Fibroblast of the aortic adventitia (primary cell): ENCODE measurements at regions not wholly inside any gene's neighbourhood (a gene's known extent, or its start where the extent isn't known, plus 50 kb on each side); places are given as distances from the start of the nearest gene placed in this dataset.
A peak's percentile ranks its signal among the peaks of the same experiment; 100 is the strongest.
"Not testable (repeated sequence)": the region's sequence is repeated elsewhere in the genome, so short reads cannot be mapped to it uniquely, and the experiment has no call there.

ENCODE experiments used
- DNase-seq: peaks from one replicate; pipeline ENCODE4 v3.0.0-alpha.2; 2010; ENCODE audit warnings: low read depth
- H3K4me3 ChIP-seq: 2 replicates; pipeline ENCODE4 v1.5.1; 2011; ENCODE audit warnings: low read depth, mild to moderate bottlenecking, control low read depth, low read length, moderate library complexity
- TF ChIP-seq, protein P1 (sequence below): IDR thresholded peaks from 2 replicates; pipeline ENCODE4 v1.5.1; 2011; ENCODE audit warnings: mild to moderate bottlenecking, low read length, control low read depth, inconsistent platforms; ENCODE audit not compliant: insufficient read depth

DNA sequence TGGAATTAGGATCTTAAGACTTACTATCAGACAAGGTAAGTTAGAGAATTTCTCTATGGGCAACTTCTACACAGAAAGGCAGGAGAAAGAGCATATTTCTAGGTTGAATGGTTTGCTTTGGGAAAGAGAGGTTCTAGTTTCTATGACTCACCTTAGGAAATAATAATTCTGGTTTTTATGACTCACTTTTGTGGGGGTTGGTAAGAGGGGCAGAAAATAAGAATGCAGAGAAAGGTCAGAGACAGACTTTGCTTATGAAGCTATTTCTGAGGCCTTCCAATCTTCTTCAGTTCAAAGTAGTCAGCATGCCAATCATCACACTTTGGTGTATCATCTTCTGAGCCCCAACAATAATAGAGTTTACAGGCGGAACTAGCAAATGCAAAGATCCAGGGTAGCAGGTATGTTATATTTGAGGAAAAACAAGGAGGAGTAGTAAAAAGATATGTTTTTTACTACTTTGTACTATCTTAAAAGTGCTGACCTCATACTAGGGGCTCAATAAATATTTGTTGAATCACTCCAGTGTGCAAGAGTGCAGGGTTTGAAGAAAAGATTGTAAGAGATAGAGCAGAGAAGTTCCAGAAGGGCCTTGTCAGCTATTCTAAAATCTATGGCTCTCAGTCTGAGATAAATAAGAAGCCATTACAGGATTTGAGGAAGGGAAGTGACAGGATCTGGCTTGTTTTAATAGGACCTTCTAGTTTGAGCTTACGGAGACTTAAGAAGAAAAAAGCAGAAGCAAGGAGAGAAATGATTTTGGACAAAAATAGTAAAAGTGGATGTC, 56.7 kb upstream of the LRFN5 start:
- TF ChIP-seq, protein P1, sequence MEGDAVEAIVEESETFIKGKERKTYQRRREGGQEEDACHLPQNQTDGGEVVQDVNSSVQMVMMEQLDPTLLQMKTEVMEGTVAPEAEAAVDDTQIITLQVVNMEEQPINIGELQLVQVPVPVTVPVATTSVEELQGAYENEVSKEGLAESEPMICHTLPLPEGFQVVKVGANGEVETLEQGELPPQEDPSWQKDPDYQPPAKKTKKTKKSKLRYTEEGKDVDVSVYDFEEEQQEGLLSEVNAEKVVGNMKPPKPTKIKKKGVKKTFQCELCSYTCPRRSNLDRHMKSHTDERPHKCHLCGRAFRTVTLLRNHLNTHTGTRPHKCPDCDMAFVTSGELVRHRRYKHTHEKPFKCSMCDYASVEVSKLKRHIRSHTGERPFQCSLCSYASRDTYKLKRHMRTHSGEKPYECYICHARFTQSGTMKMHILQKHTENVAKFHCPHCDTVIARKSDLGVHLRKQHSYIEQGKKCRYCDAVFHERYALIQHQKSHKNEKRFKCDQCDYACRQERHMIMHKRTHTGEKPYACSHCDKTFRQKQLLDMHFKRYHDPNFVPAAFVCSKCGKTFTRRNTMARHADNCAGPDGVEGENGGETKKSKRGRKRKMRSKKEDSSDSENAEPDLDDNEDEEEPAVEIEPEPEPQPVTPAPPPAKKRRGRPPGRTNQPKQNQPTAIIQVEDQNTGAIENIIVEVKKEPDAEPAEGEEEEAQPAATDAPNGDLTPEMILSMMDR, result no peak
- DNase-seq, result peak; percentile 51
- no peak overlapping the region for H3K4me3 ChIP-seq

DNA sequence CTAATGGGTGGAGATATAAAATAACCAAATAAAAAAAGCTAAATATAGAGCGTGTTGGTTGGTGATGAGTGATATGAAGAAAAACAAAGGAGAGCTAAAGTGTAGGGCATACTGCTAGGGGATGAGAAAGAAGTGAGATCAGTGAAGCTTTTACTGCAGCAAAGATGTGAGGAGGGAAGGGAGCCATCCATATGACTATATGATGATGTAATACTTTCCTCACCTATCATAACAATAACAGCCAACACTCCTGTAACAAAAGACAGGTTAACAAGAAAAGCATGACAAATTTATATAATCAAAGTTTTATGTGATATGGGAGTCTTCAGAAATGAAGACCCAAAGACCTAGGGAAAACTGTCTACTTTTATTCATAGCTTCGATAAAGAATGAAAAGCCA, 57.4 kb upstream of the LRFN5 start:
- no peak overlapping the region for H3K4me3 ChIP-seq
- DNase-seq, result peak; percentile 1
- TF ChIP-seq, protein P1, result no peak

GRCh38 chr14:41548666-41549065, 58.0 kb upstream of the LRFN5 start:
- H3K4me3 ChIP-seq, result no peak overlapping the region
- TF ChIP-seq, protein P1, result no peak
- peak; percentile 63 for DNase-seq

- DNase-seq, result no peak
- no peak overlapping the region for H3K4me3 ChIP-seq
- TF ChIP-seq, protein P1, result no peak
Observed at GRCh38 chr14:41541333-41541732, 65.3 kb upstream of the LRFN5 start.

- H3K4me3 ChIP-seq, result no peak overlapping the region
- TF ChIP-seq, protein P1, result no peak
- DNase-seq, result no peak
Observed at GRCh38 chr14:41532255-41532654, 74.4 kb upstream of the LRFN5 start.

GRCh38 chr14:41521891-41522290, 84.8 kb upstream of the LRFN5 start:
- H3K4me3 ChIP-seq, result no peak overlapping the region
- no peak for DNase-seq
- TF ChIP-seq, protein P1, result no peak

DNA sequence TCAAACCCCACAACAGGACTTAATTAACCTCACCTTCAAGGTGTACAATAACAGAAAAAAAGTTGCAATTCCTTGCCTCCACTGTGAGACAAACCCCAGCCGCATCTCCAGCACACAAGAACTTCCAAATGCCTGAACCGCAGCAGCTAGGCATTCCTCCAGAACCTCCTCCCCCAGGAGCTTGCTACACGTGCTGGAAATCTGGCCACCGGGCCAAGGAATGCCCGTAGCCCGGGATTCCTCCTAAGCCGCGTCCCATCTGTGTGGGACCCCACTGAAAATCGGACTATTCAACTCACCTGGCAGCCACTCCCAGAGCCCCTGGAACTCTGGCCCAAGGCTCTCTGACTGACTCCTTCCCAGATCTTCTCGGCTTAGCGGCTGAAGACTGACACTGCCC, 88.6 kb upstream of the LRFN5 start:
- not testable (repeated sequence) for H3K4me3 ChIP-seq, DNase-seq
